Calu3 (cell line): ENCODE measurements at regions not wholly inside any gene's neighbourhood (a gene's known extent, or its start where the extent isn't known, plus 50 kb on each side); places are given as distances from the start of the nearest gene placed in this dataset.
A peak's percentile ranks its signal among the peaks of the same experiment; 100 is the strongest.

Experiments used
- BruUV-seq: library from RNA; stranded (reverse); fragments of 400-500 nt; replicated peaks from 2 replicates; lab custom pipeline; 2021; lab: Mats Ljungman, UMichigan
- CTCF ChIA-PET: fragments of 300-600 bp; sonication (Branson Sonifier 250); formaldehyde crosslinking; loops from one replicate; lab custom pipeline; 2022; ENCODE audit warnings: antibody characterized with exemption; lab: Charles Lee
- DNase-seq: peaks from one replicate; pipeline ENCODE4 v3.0.0; 2022
- H3K27ac Mint-ChIP-seq: one replicate; pipeline ENCODE4 v1.8.0; 2022; ENCODE audit warnings: mixed read lengths; ENCODE audit not compliant: unreplicated experiment
- H3K27me3 Mint-ChIP-seq: one replicate; pipeline ENCODE4 v1.8.0; 2022; ENCODE audit warnings: mixed read lengths; ENCODE audit not compliant: unreplicated experiment
- H3K36me3 Mint-ChIP-seq: one replicate; pipeline ENCODE4 v1.8.0; 2022; ENCODE audit warnings: mild to moderate bottlenecking, moderate library complexity, mixed read lengths; ENCODE audit not compliant: insufficient read depth, unreplicated experiment
- H3K4me1 Mint-ChIP-seq: one replicate; pipeline ENCODE4 v1.8.0; 2022; ENCODE audit warnings: mild to moderate bottlenecking, low read depth, mixed read lengths; ENCODE audit not compliant: unreplicated experiment
- H3K4me3 Mint-ChIP-seq: one replicate; pipeline ENCODE4 v1.8.0; 2022; ENCODE audit warnings: mild to moderate bottlenecking, low read depth, moderate library complexity, mixed read lengths; ENCODE audit not compliant: unreplicated experiment
- H3K9me3 Mint-ChIP-seq: one replicate; pipeline ENCODE4 v1.8.0; 2022; ENCODE audit warnings: low read depth, mixed read lengths; ENCODE audit not compliant: unreplicated experiment
- intact Hi-C: fragments of 100-400 bp; cut with micrococcal nuclease; formaldehyde crosslinking; loops from one replicate; pipeline ENCODE4 v1.10.0; 2022; ENCODE audit not compliant: unreplicated experiment
- TF ChIP-seq, protein P1 (sequence below): fragments of 200-600 bp; IDR thresholded peaks from one replicate; pipeline ENCODE4 v1.8.0; 2022; ENCODE audit warnings: antibody characterized with exemption; ENCODE audit not compliant: unreplicated experiment

GRCh38 chr3:176916777-176917176, 280.5 kb downstream of the TBL1XR1 start:
- TF ChIP-seq, protein P1, sequence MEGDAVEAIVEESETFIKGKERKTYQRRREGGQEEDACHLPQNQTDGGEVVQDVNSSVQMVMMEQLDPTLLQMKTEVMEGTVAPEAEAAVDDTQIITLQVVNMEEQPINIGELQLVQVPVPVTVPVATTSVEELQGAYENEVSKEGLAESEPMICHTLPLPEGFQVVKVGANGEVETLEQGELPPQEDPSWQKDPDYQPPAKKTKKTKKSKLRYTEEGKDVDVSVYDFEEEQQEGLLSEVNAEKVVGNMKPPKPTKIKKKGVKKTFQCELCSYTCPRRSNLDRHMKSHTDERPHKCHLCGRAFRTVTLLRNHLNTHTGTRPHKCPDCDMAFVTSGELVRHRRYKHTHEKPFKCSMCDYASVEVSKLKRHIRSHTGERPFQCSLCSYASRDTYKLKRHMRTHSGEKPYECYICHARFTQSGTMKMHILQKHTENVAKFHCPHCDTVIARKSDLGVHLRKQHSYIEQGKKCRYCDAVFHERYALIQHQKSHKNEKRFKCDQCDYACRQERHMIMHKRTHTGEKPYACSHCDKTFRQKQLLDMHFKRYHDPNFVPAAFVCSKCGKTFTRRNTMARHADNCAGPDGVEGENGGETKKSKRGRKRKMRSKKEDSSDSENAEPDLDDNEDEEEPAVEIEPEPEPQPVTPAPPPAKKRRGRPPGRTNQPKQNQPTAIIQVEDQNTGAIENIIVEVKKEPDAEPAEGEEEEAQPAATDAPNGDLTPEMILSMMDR: no peak
- no peaks in the 10 kb centered on the region for H3K27me3 Mint-ChIP-seq
- peaks cover 3% of the 10 kb centered on the region for H3K9me3 Mint-ChIP-seq
- BruUV-seq: no TSS peak
- CTCF ChIA-PET: interaction anchor here (0.9 kb wide), 1 partner anchor 44 kb away, joined by 5 read pairs; no protein-coding TSS in a partner anchor
- H3K27ac Mint-ChIP-seq: peak overlapping the region; percentile 92
- DNase-seq: peak; percentile 83
- H3K4me1 Mint-ChIP-seq: peaks cover 27% of the 10 kb centered on the region
- peak overlapping the region; percentile 36 for H3K4me3 Mint-ChIP-seq
- intact Hi-C loops: loop anchor here (5.0 kb wide), 1 partner anchor 119 kb away; no protein-coding TSS in a partner anchor
- peaks cover 9% of the 10 kb centered on the region for H3K36me3 Mint-ChIP-seq

- CTCF ChIA-PET: no interaction called here
- no peak for DNase-seq
- H3K27me3 Mint-ChIP-seq: no peaks in the 10 kb centered on the region
- H3K36me3 Mint-ChIP-seq: peaks cover 9% of the 10 kb centered on the region
- no TSS peak for BruUV-seq
- H3K4me1 Mint-ChIP-seq: peaks cover 27% of the 10 kb centered on the region
- TF ChIP-seq, protein P1: no peak
- no peak overlapping the region for H3K4me3 Mint-ChIP-seq
- H3K9me3 Mint-ChIP-seq: peaks cover 3% of the 10 kb centered on the region
- no peak overlapping the region for H3K27ac Mint-ChIP-seq
- intact Hi-C loops: loop anchor here (5.0 kb wide), 1 partner anchor 117 kb away; no protein-coding TSS in a partner anchor
Measured at GRCh38 chr3:176914764-176915163, 282.5 kb downstream of the TBL1XR1 start.

DNA sequence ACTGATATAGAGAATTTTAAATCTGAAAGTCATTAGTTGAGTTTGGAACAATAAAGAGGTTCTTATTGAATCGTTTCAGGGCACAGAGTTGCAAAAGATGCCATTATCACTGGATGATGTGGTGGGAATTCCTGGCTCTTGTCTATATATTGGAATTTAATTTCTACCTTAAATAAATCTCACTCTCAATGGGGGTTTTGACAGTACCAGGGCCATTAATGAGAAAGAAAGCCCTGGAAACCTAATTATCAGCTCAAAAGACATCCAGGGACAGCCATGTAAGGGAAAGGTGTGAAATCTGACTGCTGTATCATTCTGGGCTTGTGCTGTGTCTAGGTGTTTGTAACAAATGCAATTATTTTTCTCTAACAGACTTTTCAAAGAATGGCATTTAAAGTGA, 285.7 kb downstream of the TBL1XR1 start:
- H3K4me3 Mint-ChIP-seq: no peak overlapping the region

DNA sequence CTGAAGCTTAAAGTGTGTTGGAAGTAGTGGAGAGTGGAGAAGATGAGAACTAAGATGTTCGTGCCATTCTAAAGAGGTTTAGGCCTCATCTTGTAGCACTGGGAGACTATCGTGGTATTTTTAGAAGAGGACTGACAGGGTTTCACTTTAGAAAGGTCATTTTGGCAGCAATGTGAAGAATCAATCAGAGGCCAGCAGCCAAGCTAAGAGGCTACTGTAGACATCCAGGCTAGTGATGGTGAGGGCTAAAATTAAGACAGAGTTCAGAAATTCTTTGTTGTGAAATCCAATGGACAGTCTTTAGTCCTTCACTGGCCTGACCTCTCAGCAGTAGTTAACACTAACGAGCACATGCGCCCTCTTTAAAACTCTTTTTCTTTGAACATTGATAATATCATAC, 288.2 kb downstream of the TBL1XR1 start:
- no peaks in the 10 kb centered on the region for H3K9me3 Mint-ChIP-seq
- TF ChIP-seq, protein P1: no peak
- CTCF ChIA-PET: no interaction called here
- no peak overlapping the region for H3K4me3 Mint-ChIP-seq
- no peak overlapping the region for H3K27ac Mint-ChIP-seq
- BruUV-seq: no TSS peak
- H3K36me3 Mint-ChIP-seq: no peaks in the 10 kb centered on the region
- peaks cover 9% of the 10 kb centered on the region for H3K4me1 Mint-ChIP-seq
- DNase-seq: no peak
- intact Hi-C loops: no loop called here
- H3K27me3 Mint-ChIP-seq: no peaks in the 10 kb centered on the region

More for the DNA sequence above, 285.7 kb downstream of the TBL1XR1 start:
- Mint-ChIP-seq H3K9me3 (no peaks in the 10 kb centered on the region), H3K27me3 (no peaks in the 10 kb centered on the region), H3K36me3 (peaks cover 3% of the 10 kb centered on the region), H3K27ac (no peak overlapping the region), H3K4me1 (peaks cover 10% of the 10 kb centered on the region)
- BruUV-seq: no TSS peak
- CTCF ChIA-PET: no interaction called here
- TF ChIP-seq, protein P1: no peak
- no peak for DNase-seq
- intact Hi-C loops: no loop called here
